Gastroesophageal sphincter (tissue), 4 donors: ENCODE measurements at regions not wholly inside any gene's neighbourhood (a gene's known extent, or its start where the extent isn't known, plus 50 kb on each side); places are given as distances from the start of the nearest gene placed in this dataset.

Experiments used
- ATAC-seq: fragments of 150-250 bp; one replicate; pipeline ENCODE4 v1.9.1; 2016; ENCODE audit warnings: mild to moderate bottlenecking, moderate library complexity
- H3K27ac ChIP-seq, 4 donors: fragments of 200-600 bp; sonication (generic) in 3 of 4; 1 replicate in 3 of 4; 2 replicates in 1 of 4; pipeline ENCODE4 v1.5.1; 2016 to 2019
- H3K27me3 ChIP-seq: fragments of 200-600 bp; sonication (generic); one replicate; pipeline ENCODE4 v1.5.1; 2019
- H3K36me3 ChIP-seq, 2 donors: fragments of 200-600 bp; sonication (generic); one replicate each; pipeline ENCODE4 v1.5.1; 2019; ENCODE audit warnings: control low read depth in 1 of 2
- H3K4me1 ChIP-seq, 3 donors: fragments of 200-600 bp; sonication (generic); 1 replicate in 2 of 3; 2 replicates in 1 of 3; pipeline ENCODE4 v1.5.1; 2016 to 2019; ENCODE audit warnings: control low read depth in 2 of 3
- H3K4me3 ChIP-seq, 2 donors: fragments of 200-600 bp; sonication (generic); one replicate each; pipeline ENCODE4 v1.5.1; 2019; ENCODE audit warnings: mild to moderate bottlenecking in 1 of 2, moderate library complexity in 1 of 2
- H3K9me3 ChIP-seq, 3 donors: fragments of 200-600 bp; sonication (generic); one replicate each; pipeline ENCODE4 v1.5.1; 2017 to 2019; ENCODE audit warnings: control low read depth in 2 of 3
- CTCF ChIP-seq, 4 experiments: fragments of 200-600 bp in 2 of 4; fragments of 450-650 bp in 2 of 4; sonication (generic) in 1 of 4; IDR thresholded peaks; one replicate each; pipeline ENCODE4 v1.5.1; 2017 to 2019; ENCODE audit warnings: antibody characterized with exemption in 4 of 4, mild to moderate bottlenecking in 2 of 4, moderate library complexity in 2 of 4
- EP300 ChIP-seq: sonication (generic); formaldehyde crosslinking; IDR thresholded peaks from one replicate; pipeline ENCODE4 v1.6.1; 2017; ENCODE audit warnings: antibody characterized with exemption, mild to moderate bottlenecking
- POLR2A ChIP-seq, 2 donors: fragments of 450-650 bp; IDR thresholded peaks; one replicate each; pipeline ENCODE4 v1.6.1; 2017; ENCODE audit warnings: antibody characterized with exemption in 2 of 2, mild to moderate bottlenecking in 2 of 2, moderate library complexity in 1 of 2
- POLR2AphosphoS5 ChIP-seq: sonication (generic); formaldehyde crosslinking; IDR thresholded peaks from one replicate; pipeline ENCODE4 v1.6.1; 2017; ENCODE audit warnings: antibody characterized with exemption
- WGBS, 2 donors: methylation state at CpG; one replicate each; pipeline ENCODE4 v1.1.5; 2018; ENCODE audit warnings: low coverage in 1 of 2; 5-methylcytosine and 5-hydroxymethylcytosine counted together

DNA sequence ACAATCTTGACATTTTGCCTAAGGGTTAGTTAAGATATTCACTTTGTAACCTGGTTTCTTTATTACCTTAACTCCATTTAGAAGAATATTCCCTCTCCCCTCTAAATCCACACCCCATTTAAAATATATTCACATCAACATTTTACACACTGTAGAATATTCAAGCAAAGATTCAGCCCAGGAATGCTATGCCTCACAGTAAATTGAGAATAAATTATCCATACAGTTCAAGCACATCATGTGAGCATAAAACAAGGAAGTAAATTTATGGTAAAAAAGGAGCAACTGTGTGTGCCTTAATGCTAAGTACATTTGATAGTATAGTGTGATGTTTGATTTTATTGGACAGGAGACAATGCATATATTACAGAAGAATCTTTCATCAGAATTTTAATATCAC, 806.6 kb upstream of the KIF2B start:
- Histone ChIP-seq H3K27ac (no peak overlapping the region), H3K27me3 (no peaks in the 10 kb centered on the region), H3K9me3 (no peaks in the 10 kb centered on the region), H3K4me3 (no peak overlapping the region), H3K36me3 (no peaks in the 10 kb centered on the region), H3K4me1 (no peaks in the 10 kb centered on the region)
- no peak for TF ChIP-seq CTCF (IDR thresholded peaks at IDR 0.05)
- no peak for ATAC-seq

- no peak overlapping the region for H3K4me3 ChIP-seq
- H3K27me3 ChIP-seq, result no peaks in the 10 kb centered on the region
- H3K9me3 ChIP-seq, result no peaks in the 10 kb centered on the region
- no peak for ATAC-seq
- no peak overlapping the region for H3K27ac ChIP-seq
- 56 to 77% methylated on average over 2 of the region's 2 CpGs for WGBS, 2 donors
- no peaks in the 10 kb centered on the region for H3K36me3 ChIP-seq
- H3K4me1 ChIP-seq, result no peaks in the 10 kb centered on the region
- TF ChIP-seq CTCF (IDR thresholded peaks at IDR 0.05), result no peak
- TF ChIP-seq POLR2AphosphoS5, result no peak
- no peak for TF ChIP-seq POLR2A (IDR thresholded peaks at IDR 0.05)
- TF ChIP-seq EP300, result no peak
Observed at GRCh38 chr17:53012364-53012763, 810.4 kb upstream of the KIF2B start.

DNA sequence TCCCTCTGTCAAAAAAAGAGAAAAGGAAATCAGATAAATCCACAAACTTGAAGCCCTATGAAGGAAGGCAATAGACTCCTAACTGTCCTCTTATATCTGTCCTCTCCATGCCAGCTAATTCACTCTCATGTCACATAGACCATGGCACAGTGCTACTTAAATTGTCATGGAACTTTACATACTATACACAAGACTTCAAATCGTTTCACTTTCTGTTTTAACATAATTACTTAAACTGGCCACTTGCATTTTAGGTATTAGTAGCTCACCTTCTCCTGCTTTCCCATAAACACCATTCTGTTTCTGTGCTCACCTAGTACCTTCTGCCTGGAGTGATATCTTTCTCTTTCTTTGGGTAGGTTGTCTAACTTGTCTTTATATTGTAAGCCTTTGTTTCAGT, 816.7 kb upstream of the KIF2B start:
- H3K27me3 ChIP-seq, result no peaks in the 10 kb centered on the region
- H3K9me3 ChIP-seq, result no peaks in the 10 kb centered on the region
- ATAC-seq, result no peak
- H3K27ac ChIP-seq, result no peak overlapping the region
- TF ChIP-seq CTCF (IDR thresholded peaks at IDR 0.05) (no peak), POLR2AphosphoS5 (no peak), POLR2A (IDR thresholded peaks at IDR 0.05) (no peak), EP300 (no peak)
- H3K36me3 ChIP-seq, result no peaks in the 10 kb centered on the region
- H3K4me3 ChIP-seq, result no peak overlapping the region
- WGBS, 2 donors, result 62 to 78% methylated on average over 1 of the region's 1 CpG
- H3K4me1 ChIP-seq, result no peaks in the 10 kb centered on the region

DNA sequence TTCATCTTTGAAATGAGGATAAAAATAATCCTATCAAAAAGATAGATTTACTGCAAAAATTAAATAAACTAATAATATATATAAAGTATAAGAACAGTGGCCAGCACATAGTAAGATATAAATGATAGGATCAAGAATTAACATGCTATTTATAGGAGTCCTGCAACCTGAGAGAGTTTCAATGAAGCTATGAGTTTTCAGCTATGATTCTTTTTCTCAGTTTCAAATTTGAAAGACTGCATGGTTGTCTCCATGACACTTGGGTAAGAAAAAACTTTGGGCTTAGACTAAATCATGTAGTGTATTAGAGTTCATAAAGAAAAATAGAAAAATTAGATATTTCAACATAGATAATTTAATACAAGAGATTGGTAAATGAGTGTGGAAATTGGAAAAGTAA, 817.8 kb upstream of the KIF2B start:
- Histone ChIP-seq H3K4me3 (no peak overlapping the region), H3K4me1 (no peaks in the 10 kb centered on the region), H3K27me3 (no peaks in the 10 kb centered on the region), H3K9me3 (no peaks in the 10 kb centered on the region), H3K27ac (no peak overlapping the region), H3K36me3 (no peaks in the 10 kb centered on the region)
- no peak for ATAC-seq
- no peak for TF ChIP-seq POLR2A (IDR thresholded peaks at IDR 0.05)
- no peak for TF ChIP-seq EP300
- no peak for TF ChIP-seq POLR2AphosphoS5
- TF ChIP-seq CTCF (IDR thresholded peaks at IDR 0.05), result no peak

GRCh38 chr17:52995881-52996280, 826.8 kb upstream of the KIF2B start:
- no peaks in the 10 kb centered on the region for H3K9me3 ChIP-seq
- no peak overlapping the region for H3K27ac ChIP-seq
- H3K27me3 ChIP-seq, result no peaks in the 10 kb centered on the region
- 70 to 73% methylated on average over 3 of the region's 3 CpGs for WGBS, 2 donors
- ATAC-seq, result no peak
- no peaks in the 10 kb centered on the region for H3K4me1 ChIP-seq
- TF ChIP-seq POLR2A (IDR thresholded peaks at IDR 0.05) (no peak), POLR2AphosphoS5 (no peak), EP300 (no peak), CTCF (IDR thresholded peaks at IDR 0.05) (no peak)
- H3K4me3 ChIP-seq, result no peak overlapping the region
- H3K36me3 ChIP-seq, result no peaks in the 10 kb centered on the region
